ENCODE measurements at regions not wholly inside any gene's neighbourhood (a gene's known extent, or its start where the extent isn't known, plus 50 kb on each side); places are given as distances from the start of the nearest gene placed in this dataset.
"Not testable (repeated sequence)": the region's sequence is repeated elsewhere in the genome, so short reads cannot be mapped to it uniquely, and the experiment has no call there.

DNA sequence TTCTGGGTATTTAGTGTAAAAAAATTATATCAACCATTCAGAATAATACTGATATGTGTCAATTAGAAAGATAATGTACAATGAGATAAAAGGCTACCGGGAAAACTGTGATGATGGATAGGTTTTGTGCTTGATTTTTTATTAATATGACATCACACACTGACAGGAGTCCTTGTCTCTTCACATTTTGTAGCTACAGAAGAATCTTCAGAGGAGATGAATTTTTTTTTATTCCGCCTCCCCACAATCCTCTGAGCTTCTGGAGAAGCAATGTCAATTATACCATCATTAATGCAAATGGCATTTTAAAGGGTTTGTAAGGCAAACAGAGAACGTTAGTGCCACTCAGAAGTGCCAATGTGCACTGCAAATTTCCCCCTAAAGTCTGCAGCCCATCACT is 131.7 kb upstream of the CCNG1 start:
- H3K27ac ChIP-seq (ENCODE audit: low read depth, low read length) = no peak overlapping the region
- H3K27me3 ChIP-seq (ENCODE audit: control insufficient read depth, insufficient read depth, low read length) = no peaks in the 10 kb centered on the region
- no peak overlapping the region for H3K9ac ChIP-seq (ENCODE audit: low read length)
- no peaks in the 10 kb centered on the region for H3K4me1 ChIP-seq (ENCODE audit: control insufficient read depth, insufficient read depth, low read length)
- no peak overlapping the region for H3K4me3 ChIP-seq (ENCODE audit: low read length)
- no peaks in the 10 kb centered on the region for H3K36me3 ChIP-seq (ENCODE audit: control insufficient read depth, insufficient read depth, low read length)

DNA sequence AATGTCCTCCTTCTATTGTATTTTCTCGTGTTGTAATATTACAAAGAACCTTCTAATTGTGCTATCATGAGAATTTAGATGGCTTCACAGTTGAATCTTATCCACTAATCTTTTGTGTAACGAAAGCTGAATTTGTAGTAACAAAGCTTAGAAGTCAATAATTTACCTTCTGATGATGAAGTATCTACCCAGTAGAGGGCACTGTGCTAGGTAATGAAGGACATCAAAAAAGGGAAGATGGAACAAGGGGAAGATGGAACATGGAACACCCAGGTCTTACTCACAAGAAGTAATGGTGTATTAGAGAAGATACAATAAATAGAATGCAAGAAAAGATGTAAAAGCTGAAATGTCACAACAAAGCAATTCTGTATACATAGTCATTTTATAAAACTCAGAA is 131.0 kb upstream of the CCNG1 start:
- no peak overlapping the region for H3K9ac ChIP-seq (ENCODE audit: low read length)
- no peaks in the 10 kb centered on the region for H3K27me3 ChIP-seq (ENCODE audit: control insufficient read depth, insufficient read depth, low read length)
- H3K36me3 ChIP-seq (ENCODE audit: control insufficient read depth, insufficient read depth, low read length) = no peaks in the 10 kb centered on the region
- no peak overlapping the region for H3K27ac ChIP-seq (ENCODE audit: low read depth, low read length)
- H3K4me3 ChIP-seq (ENCODE audit: low read length) = no peak overlapping the region
- no peaks in the 10 kb centered on the region for H3K4me1 ChIP-seq (ENCODE audit: control insufficient read depth, insufficient read depth, low read length)

DNA sequence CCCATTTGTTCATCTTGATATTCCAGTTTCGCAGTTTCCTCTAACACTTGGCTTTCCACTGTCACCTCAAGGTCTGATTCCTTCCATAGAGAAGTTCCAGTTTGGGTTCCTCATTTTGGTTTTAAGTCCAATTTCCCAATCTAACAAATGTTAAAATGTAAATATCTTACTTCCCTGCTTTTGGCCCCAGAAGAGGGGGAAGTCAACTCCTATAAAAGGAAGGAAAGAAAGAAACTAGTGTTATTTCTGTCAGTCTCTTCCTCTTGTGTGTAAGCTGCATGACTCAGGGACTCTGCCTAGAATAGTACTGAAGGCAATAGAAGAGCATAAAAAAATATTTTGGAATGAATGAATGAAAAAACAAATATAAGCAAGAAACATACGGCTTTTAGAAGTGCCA is 127.5 kb upstream of the CCNG1 start:
- no peak overlapping the region for H3K27ac ChIP-seq (ENCODE audit: low read depth, low read length)
- no peaks in the 10 kb centered on the region for H3K27me3 ChIP-seq (ENCODE audit: control insufficient read depth, insufficient read depth, low read length)
- no peaks in the 10 kb centered on the region for H3K4me1 ChIP-seq (ENCODE audit: control insufficient read depth, insufficient read depth, low read length)
- H3K9ac ChIP-seq (ENCODE audit: low read length) = no peak overlapping the region
- no peak overlapping the region for H3K4me3 ChIP-seq (ENCODE audit: low read length)
- no peaks in the 10 kb centered on the region for H3K36me3 ChIP-seq (ENCODE audit: control insufficient read depth, insufficient read depth, low read length)

DNA sequence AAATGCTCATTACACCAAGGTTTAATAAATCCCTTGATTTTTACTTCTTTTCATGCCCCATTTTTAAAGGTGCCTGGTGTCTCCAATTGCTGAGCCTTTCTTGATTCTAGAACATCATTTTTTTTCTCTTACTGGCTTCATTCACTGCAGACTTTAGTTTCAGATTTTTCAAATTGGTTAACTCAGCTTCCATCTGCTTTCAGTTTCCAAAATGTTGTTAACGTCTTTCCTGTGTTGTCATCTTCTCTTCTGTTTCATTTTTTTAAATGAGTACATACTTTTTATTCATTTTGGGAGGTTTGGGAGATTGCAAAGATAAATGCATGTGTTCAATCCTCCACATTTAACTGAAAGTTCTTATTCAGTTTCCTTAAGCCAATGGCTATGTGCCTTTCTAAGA is 126.4 kb upstream of the CCNG1 start:
- H3K4me1 ChIP-seq (ENCODE audit: control insufficient read depth, insufficient read depth, low read length) = no peaks in the 10 kb centered on the region
- no peak overlapping the region for H3K9ac ChIP-seq (ENCODE audit: low read length)
- no peaks in the 10 kb centered on the region for H3K27me3 ChIP-seq (ENCODE audit: control insufficient read depth, insufficient read depth, low read length)
- H3K36me3 ChIP-seq (ENCODE audit: control insufficient read depth, insufficient read depth, low read length) = no peaks in the 10 kb centered on the region
- H3K4me3 ChIP-seq (ENCODE audit: low read length) = no peak overlapping the region
- no peak overlapping the region for H3K27ac ChIP-seq (ENCODE audit: low read depth, low read length)

DNA sequence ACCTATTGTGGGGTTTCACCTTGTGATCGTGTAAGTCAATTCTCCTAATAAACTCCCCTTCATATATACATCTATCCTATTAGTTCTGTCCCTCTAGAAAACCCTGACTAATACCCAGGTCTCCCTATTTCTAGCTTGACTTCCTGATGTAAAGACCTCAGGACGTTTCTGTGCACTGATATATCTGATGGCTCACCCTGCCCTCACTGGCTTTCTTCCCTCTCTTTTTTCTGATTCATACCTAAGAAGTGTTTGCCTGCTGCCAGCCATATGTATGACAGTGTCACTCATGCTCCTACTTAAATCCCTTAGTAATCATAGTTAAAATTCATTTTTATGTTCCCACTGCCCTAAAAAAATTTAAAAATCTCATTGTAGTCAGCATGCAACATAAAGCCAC is 124.8 kb upstream of the CCNG1 start:
- Histone ChIP-seq H3K27ac (ENCODE audit: low read depth, low read length) (no peak overlapping the region), H3K36me3 (ENCODE audit: control insufficient read depth, insufficient read depth, low read length) (no peaks in the 10 kb centered on the region), H3K4me3 (ENCODE audit: low read length) (no peak overlapping the region), H3K27me3 (ENCODE audit: control insufficient read depth, insufficient read depth, low read length) (no peaks in the 10 kb centered on the region), H3K4me1 (ENCODE audit: control insufficient read depth, insufficient read depth, low read length) (no peaks in the 10 kb centered on the region), H3K9ac (ENCODE audit: low read length) (no peak overlapping the region)

DNA sequence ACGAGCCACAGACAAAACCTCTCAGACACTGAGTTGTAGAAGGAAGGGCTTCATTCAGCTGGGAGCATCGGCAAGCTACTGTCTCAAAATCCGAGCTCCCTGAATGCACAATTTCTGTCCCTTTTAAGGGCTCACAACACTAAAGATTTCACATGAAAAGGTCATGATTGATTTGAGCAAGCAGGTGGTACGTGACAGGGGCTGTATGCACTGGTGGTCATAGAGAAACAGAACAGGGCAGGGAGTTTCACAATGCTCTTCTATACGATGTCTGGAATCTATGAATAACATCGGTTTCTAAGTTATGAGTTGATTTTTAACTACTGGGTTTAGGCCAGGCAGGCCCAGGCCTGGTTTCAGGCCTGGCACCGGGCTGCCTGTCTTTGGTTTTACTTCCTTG is 124.3 kb upstream of the CCNG1 start:
- H3K27me3 ChIP-seq (ENCODE audit: control insufficient read depth, insufficient read depth, low read length); H3K4me3 ChIP-seq (ENCODE audit: low read length); H3K4me1 ChIP-seq (ENCODE audit: control insufficient read depth, insufficient read depth, low read length); H3K36me3 ChIP-seq (ENCODE audit: control insufficient read depth, insufficient read depth, low read length); H3K9ac ChIP-seq (ENCODE audit: low read length); H3K27ac ChIP-seq (ENCODE audit: low read depth, low read length): not testable (repeated sequence)

DNA sequence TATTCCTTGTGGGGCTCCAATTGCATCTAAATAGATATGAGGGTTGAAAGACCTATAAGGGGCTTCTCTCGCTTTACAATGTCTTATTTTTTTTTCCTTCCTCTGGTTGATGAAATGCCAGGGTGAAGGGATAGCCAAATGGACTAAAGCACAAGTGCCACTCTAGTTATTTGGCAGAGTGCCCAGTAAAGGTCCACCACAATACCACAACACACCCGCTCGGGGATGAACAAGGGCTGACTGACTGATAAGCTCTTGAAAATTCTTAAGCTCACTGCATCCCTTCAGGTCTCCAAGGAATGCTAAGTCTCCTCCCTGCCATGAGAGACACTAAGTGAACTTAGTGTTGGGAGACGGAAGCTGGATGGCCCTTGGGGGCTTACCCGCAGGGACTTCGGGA is 121.0 kb upstream of the CCNG1 start:
- H3K4me3 ChIP-seq (ENCODE audit: low read length) = not testable (repeated sequence)

DNA sequence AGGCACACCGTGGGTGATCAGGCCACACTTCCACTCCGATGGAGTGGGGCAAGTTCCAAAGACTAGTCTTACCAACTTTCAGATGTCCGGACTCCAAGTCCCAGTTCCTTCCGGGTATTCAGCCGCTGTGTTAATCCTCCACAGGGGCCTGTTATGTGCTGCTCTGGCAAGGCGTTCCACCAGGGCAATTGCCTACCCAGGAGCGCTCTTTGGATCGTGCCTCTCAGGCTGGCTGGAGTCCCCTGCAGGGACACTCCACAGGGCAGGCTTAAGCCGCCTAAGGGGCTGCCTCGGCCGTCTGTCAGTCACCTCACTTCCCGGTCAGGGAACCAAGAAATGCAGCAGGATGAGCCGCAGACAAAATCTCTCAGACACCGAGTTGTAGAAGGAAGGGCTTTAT is 118.7 kb upstream of the CCNG1 start:
- no peaks in the 10 kb centered on the region for H3K36me3 ChIP-seq (ENCODE audit: control insufficient read depth, insufficient read depth, low read length)
- H3K4me1 ChIP-seq (ENCODE audit: control insufficient read depth, insufficient read depth, low read length) = no peaks in the 10 kb centered on the region
- no peak overlapping the region for H3K9ac ChIP-seq (ENCODE audit: low read length)
- H3K27me3 ChIP-seq (ENCODE audit: control insufficient read depth, insufficient read depth, low read length) = no peaks in the 10 kb centered on the region
- H3K4me3 ChIP-seq (ENCODE audit: low read length) = no peak overlapping the region
- H3K27ac ChIP-seq (ENCODE audit: low read depth, low read length) = no peak overlapping the region

More for the DNA sequence above, 121.0 kb upstream of the CCNG1 start:
- H3K27me3 ChIP-seq (ENCODE audit: control insufficient read depth, insufficient read depth, low read length); H3K36me3 ChIP-seq (ENCODE audit: control insufficient read depth, insufficient read depth, low read length); H3K9ac ChIP-seq (ENCODE audit: low read length); H3K27ac ChIP-seq (ENCODE audit: low read depth, low read length); H3K4me1 ChIP-seq (ENCODE audit: control insufficient read depth, insufficient read depth, low read length): not testable (repeated sequence)

DNA sequence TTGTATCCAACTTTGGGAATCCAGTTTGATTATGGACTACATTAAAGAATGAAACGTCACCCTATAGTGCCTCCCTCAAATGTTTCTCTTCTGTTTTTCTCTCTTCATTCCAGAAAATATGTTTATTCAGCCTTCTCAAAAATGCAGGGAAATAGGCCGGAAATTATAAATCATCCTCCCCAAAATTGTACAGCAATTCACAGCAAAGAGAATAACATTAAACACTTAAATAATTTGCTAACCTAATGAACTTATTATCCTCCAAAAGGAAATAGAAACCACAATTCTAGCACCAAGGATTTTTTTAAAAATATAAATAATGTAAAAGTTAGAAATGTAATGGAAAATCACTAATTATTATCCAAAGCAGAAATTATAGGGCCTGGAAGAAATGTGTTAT is 115.9 kb upstream of the CCNG1 start:
- no peaks in the 10 kb centered on the region for H3K4me1 ChIP-seq (ENCODE audit: control insufficient read depth, insufficient read depth, low read length)
- H3K9ac ChIP-seq (ENCODE audit: low read length) = no peak overlapping the region
- H3K27ac ChIP-seq (ENCODE audit: low read depth, low read length) = no peak overlapping the region
- no peaks in the 10 kb centered on the region for H3K36me3 ChIP-seq (ENCODE audit: control insufficient read depth, insufficient read depth, low read length)
- H3K27me3 ChIP-seq (ENCODE audit: control insufficient read depth, insufficient read depth, low read length) = no peaks in the 10 kb centered on the region
- no peak overlapping the region for H3K4me3 ChIP-seq (ENCODE audit: low read length)

DNA sequence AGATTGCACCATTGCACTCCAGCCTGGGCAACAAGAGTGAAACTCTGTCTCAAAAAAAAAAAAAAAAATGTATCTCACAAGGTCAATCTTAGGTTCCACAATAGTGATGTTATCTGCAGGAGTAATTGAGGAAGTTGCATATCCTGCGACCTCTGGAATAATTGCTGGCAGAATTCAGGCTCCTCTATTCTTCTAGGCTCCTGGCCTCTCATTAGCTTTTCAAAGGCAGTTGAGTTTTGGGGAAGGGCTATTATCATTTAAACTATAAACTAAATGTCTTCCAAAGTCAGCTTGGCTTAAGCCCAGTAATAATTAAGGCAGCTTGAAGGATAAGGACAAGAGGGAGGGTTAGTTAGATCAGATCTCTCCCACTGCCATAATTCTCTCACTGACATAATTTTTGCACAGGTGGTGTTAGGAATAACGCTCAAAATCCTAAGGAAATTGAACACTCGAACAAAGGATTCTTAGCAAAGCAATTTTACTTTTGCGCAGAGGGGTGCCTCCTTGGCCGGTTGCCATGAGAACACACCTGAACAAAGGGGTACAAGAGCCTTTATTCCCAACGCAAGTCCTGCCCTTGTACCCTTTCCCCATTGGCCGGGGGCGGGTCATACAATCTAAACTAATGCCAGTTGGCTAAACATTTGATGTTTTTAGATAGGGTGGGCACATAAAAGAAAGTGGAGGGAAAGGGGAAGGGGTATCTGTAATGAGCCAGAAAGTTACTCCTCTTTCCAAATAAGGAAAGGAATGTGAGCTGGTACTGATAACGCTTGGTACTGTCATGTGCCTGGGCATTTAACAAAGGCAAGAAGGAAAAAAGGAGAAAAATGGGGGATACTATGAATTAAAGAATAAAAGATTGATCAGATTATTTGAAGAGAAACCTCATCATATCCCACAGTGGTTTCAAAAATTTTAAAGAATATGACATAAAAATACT is 106.4 kb upstream of the CCNG1 start:
- no peak overlapping the region for H3K27ac ChIP-seq (ENCODE audit: low read depth, low read length)
- H3K9ac ChIP-seq (ENCODE audit: low read length) = no peak overlapping the region
- H3K36me3 ChIP-seq (ENCODE audit: control insufficient read depth, insufficient read depth, low read length) = no peaks in the 10 kb centered on the region
- H3K4me1 ChIP-seq (ENCODE audit: control insufficient read depth, insufficient read depth, low read length) = no peaks in the 10 kb centered on the region
- H3K4me3 ChIP-seq (ENCODE audit: low read length) = no peak overlapping the region
- no peaks in the 10 kb centered on the region for H3K27me3 ChIP-seq (ENCODE audit: control insufficient read depth, insufficient read depth, low read length)

DNA sequence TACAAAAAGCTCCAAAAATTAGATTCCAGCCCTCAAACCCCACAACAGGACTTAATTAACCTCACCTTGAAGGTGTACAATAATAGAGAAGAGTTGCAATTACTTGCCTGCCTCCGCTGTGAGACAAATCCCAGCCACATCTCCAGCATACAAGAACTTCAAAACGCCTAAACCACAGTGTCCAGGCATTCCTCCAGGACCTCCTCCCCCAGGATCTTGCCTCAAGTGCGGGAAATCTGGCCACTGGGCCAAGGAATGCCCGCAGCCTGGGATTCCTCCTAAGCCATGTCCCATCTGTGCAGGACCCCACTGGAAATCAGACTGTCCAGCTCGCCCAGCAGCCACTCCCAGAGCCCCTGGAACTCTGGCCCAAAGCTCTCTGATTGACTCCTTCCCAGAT is 101.3 kb upstream of the CCNG1 start:
- H3K36me3 ChIP-seq (ENCODE audit: control insufficient read depth, insufficient read depth, low read length); H3K4me3 ChIP-seq (ENCODE audit: low read length); H3K27ac ChIP-seq (ENCODE audit: low read depth, low read length); H3K27me3 ChIP-seq (ENCODE audit: control insufficient read depth, insufficient read depth, low read length); H3K9ac ChIP-seq (ENCODE audit: low read length); H3K4me1 ChIP-seq (ENCODE audit: control insufficient read depth, insufficient read depth, low read length): not testable (repeated sequence)

DNA sequence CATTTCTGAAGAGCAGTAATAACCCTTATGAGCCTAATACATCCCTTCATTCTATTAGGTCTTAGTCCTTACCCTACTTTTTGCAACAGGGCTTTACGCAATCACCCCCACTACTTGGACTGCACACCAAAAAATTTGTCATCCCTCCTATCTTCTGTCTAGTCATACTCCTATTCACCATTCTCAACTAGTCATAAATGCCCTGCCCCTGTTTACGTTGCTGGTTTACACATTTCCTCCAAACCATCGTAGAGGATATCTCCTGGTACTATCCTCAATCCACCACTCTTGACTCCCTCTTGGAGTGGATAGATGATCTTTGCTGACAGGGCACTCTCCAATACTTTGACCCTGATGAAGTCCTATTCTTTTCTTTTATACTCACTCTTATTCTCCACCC is 98.2 kb upstream of the CCNG1 start:
- Histone ChIP-seq H3K4me3 (ENCODE audit: low read length) (no peak overlapping the region), H3K36me3 (ENCODE audit: control insufficient read depth, insufficient read depth, low read length) (no peaks in the 10 kb centered on the region), H3K4me1 (ENCODE audit: control insufficient read depth, insufficient read depth, low read length) (no peaks in the 10 kb centered on the region), H3K9ac (ENCODE audit: low read length) (no peak overlapping the region), H3K27ac (ENCODE audit: low read depth, low read length) (no peak overlapping the region), H3K27me3 (ENCODE audit: control insufficient read depth, insufficient read depth, low read length) (no peaks in the 10 kb centered on the region)

DNA sequence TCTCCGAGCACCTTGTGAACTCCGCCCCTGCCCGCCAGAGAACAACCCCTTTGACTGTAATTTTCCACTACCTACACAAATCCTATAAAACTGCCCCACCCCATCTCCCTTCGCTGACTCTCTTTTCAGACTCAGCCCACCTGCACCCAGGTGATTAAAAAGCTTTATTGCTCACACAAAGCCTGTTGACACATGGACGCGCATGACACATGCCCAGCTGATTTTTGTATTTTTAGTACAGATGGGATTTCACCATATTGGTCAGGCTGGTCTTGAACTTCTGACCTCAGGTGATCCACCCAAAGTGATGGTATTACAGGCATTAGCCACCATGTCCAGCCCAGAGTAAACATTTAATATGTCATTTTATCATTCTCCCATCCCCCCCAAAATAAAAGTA is 97.0 kb upstream of the CCNG1 start:
- not testable (repeated sequence) for H3K4me1 ChIP-seq (ENCODE audit: control insufficient read depth, insufficient read depth, low read length); H3K9ac ChIP-seq (ENCODE audit: low read length); H3K4me3 ChIP-seq (ENCODE audit: low read length); H3K27me3 ChIP-seq (ENCODE audit: control insufficient read depth, insufficient read depth, low read length); H3K27ac ChIP-seq (ENCODE audit: low read depth, low read length); H3K36me3 ChIP-seq (ENCODE audit: control insufficient read depth, insufficient read depth, low read length)
